LHCN-M2 (cell line): ENCODE measurements at regions not wholly inside any gene's neighbourhood (a gene's known extent, or its start where the extent isn't known, plus 50 kb on each side); places are given as distances from the start of the nearest gene placed in this dataset.
A peak's percentile ranks its signal among the peaks of the same experiment; 100 is the strongest.
"Not testable (repeated sequence)": the region's sequence is repeated elsewhere in the genome, so short reads cannot be mapped to it uniquely, and the experiment has no call there.

ENCODE experiments used
- DNase-seq: peaks from one replicate; pipeline ENCODE4 v3.0.0-alpha.2; 2012; ENCODE audit warnings: low read depth

- DNase-seq, result no peak
Observed at GRCh38 chr6:30832864-30833263, 51.5 kb upstream of the DDR1 start.

- DNase-seq, result no peak
Observed at GRCh38 chr6:30830438-30830837, 53.9 kb upstream of the DDR1 start.

- DNase-seq, result no peak
Observed at GRCh38 chr6:30829639-30830255, 54.6 kb upstream of the DDR1 start.

GRCh38 chr6:30829033-30829432 lies 55.3 kb upstream of the DDR1 start:
- no peak for DNase-seq

- DNase-seq, result peak; percentile 85
Observed at GRCh38 chr6:30828027-30828962, 56.0 kb upstream of the DDR1 start.

- DNase-seq, result peak; percentile 71
Observed at GRCh38 chr6:30826961-30827342, 57.4 kb upstream of the DDR1 start.

GRCh38 chr6:30824698-30825097 lies 59.6 kb upstream of the DDR1 start:
- DNase-seq, result no peak

GRCh38 chr6:30823534-30823865 lies 60.8 kb upstream of the DDR1 start:
- no peak for DNase-seq

GRCh38 chr6:30821862-30822784 lies 62.2 kb upstream of the DDR1 start:
- peak; percentile 54 for DNase-seq

GRCh38 chr6:30820193-30820592 lies 64.1 kb upstream of the DDR1 start:
- peak; percentile 71 for DNase-seq

GRCh38 chr6:30819297-30819917 lies 64.9 kb upstream of the DDR1 start:
- no peak for DNase-seq

- peak; percentile 66 for DNase-seq
Observed at GRCh38 chr6:30818391-30818841, 65.9 kb upstream of the DDR1 start.

GRCh38 chr6:30816791-30817739 lies 67.3 kb upstream of the DDR1 start:
- no peak for DNase-seq

- not testable (repeated sequence) for DNase-seq
Observed at GRCh38 chr6:30816296-30816695, 68.0 kb upstream of the DDR1 start.

GRCh38 chr6:30815041-30815742 lies 69.1 kb upstream of the DDR1 start:
- not testable (repeated sequence) for DNase-seq

GRCh38 chr6:30814146-30815040 lies 69.9 kb upstream of the DDR1 start:
- peak; percentile 75 for DNase-seq

GRCh38 chr6:30813631-30814145 lies 69.3 kb upstream of the IER3 start:
- no peak for DNase-seq

- DNase-seq, result no peak
Observed at GRCh38 chr6:30810813-30811339, 66.5 kb upstream of the IER3 start.
